ENCODE measurements at regions not wholly inside any gene's neighbourhood (a gene's known extent, or its start where the extent isn't known, plus 50 kb on each side); places are given as distances from the start of the nearest gene placed in this dataset.

DNA sequence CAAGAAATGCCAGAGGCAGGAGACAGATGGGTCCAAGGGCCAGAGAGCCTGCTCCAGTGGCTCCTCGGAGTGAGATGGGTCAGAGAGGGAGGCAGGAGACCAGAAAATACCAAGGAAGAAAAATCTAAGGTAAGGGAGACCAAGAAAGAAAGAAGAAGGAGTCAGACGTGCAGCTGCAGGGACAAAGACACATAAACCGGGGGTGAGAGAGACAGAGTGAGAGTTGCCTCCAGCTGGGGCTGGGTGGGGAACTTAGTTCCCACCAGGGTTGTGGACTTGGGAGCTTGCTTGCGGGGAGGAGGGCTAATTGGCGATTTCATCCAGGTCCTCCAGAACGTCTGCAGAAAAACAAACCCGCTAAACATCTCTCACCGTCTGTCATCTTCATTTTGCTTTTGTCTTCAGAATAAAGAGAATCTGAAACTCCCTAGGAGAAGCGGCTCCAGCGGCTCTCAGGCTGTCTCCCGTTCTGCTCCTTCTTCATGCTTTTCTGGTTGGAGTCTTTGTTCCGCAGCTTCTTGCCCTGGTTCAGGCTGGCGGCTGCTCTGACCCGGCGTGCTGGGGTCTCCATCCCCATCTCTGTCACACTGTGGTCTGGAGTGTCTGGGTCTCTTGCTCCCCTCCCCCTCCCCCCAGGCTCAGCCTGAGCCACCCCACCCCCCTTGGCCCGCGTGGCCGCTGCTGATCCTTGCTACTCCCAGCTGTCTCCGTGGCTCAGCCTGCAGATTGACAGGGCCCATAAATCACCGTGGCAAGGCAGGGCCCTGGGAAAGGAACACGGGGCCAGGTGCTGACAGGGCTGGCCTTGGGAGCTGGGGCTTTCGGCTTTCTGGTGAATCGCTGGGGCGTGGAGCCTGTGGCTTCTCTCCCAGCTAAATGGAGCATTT is 66.6 kb downstream of the UBIAD1 start:
- TF ChIP-seq, protein P1, sequence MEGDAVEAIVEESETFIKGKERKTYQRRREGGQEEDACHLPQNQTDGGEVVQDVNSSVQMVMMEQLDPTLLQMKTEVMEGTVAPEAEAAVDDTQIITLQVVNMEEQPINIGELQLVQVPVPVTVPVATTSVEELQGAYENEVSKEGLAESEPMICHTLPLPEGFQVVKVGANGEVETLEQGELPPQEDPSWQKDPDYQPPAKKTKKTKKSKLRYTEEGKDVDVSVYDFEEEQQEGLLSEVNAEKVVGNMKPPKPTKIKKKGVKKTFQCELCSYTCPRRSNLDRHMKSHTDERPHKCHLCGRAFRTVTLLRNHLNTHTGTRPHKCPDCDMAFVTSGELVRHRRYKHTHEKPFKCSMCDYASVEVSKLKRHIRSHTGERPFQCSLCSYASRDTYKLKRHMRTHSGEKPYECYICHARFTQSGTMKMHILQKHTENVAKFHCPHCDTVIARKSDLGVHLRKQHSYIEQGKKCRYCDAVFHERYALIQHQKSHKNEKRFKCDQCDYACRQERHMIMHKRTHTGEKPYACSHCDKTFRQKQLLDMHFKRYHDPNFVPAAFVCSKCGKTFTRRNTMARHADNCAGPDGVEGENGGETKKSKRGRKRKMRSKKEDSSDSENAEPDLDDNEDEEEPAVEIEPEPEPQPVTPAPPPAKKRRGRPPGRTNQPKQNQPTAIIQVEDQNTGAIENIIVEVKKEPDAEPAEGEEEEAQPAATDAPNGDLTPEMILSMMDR (IDR thresholded peaks at IDR 0.05 in 8 of 11, conservative IDR thresholded peaks at IDR 0.05 in 3 of 11) = no peak
- TF ChIP-seq POLR2A (IDR thresholded peaks at IDR 0.05) (no peak), POLR2AphosphoS5 (IDR thresholded peaks at IDR 0.05) (no peak)
